ENCODE measurements at regions not wholly inside any gene's neighbourhood (a gene's known extent, or its start where the extent isn't known, plus 50 kb on each side); places are given as distances from the start of the nearest gene placed in this dataset.

DNA sequence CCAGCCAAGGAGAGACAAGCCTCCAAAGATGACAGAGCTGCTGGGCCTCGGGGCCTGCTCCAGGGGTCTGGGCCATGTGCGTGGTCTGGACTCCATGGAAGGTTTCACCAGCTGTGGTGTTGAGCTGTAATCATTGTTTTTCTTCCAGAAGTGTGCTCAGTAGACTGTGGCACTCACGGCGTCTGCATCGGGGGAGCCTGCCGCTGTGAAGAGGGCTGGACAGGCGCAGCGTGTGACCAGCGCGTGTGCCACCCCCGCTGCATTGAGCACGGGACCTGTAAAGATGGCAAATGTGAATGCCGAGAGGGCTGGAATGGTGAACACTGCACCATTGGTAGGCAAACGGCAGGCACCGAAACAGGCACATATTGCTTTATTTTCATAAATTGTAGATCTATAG, 164.8 kb upstream of the WWC1 start:
- Histone ChIP-seq H2AFZ (ENCODE audit: control insufficient read depth, low read depth, low read length) (no peak overlapping the region), H3K27me3 (replicated peaks in 1 of 2; ENCODE audit: control insufficient read depth in 2 of 2, insufficient read depth in 2 of 2, low read length in 1 of 2) (peaks cover 1 to 2% of the 10 kb centered on the region in 2 experiments), H4K20me1 (ENCODE audit: control insufficient read depth, insufficient read depth) (no peaks in the 10 kb centered on the region), H3K4me2 (ENCODE audit: control insufficient read depth, insufficient read depth) (no peak overlapping the region), H3K9me3 (replicated peaks; ENCODE audit: control insufficient read depth, insufficient read depth, low read length) (no peaks in the 10 kb centered on the region; the same call in 2 of the 3 replicates), H3K36me3 (ENCODE audit: control insufficient read depth in 2 of 2, insufficient read depth in 2 of 2, low read length in 1 of 2) (no peaks in the 10 kb centered on the region), H3K4me1 (ENCODE audit: control insufficient read depth, insufficient read depth, low read length) (peaks cover 10% of the 10 kb centered on the region), H3K79me2 (ENCODE audit: control insufficient read depth, insufficient read depth, low read length) (no peaks in the 10 kb centered on the region), H3K9ac (ENCODE audit: control insufficient read depth, insufficient read depth, low read length) (no peak overlapping the region), H3K27ac (ENCODE audit: control insufficient read depth, insufficient read depth) (no peak overlapping the region), H3K4me3 (no peak overlapping the region)
- ATAC-seq (no peak), FAIRE-seq (no peak), DNase-seq (ENCODE audit: low read depth, low spot score) (no peak)
- RAD21 ChIA-PET (ENCODE audit: unreplicated experiment): no interaction called here
- in situ Hi-C loops (cut with MboI) (no loop called here), intact Hi-C loops (cut with micrococcal nuclease; ENCODE audit: unreplicated experiment) (no loop called here)
- no TSS peak for BruUV-seq (replicated peaks)
- CTCF ChIA-PET: interaction anchor here (1.2 kb wide), 1 partner anchor 92 kb away, joined by 5 read pairs; no protein-coding TSS in a partner anchor
- TF ChIP-seq IKZF2 (IDR thresholded peaks at IDR 0.05) (no peak), DPF2 (IDR thresholded peaks at IDR 0.05) (no peak), RELB (IDR thresholded peaks at IDR 0.05; ENCODE audit: low read depth) (no peak), ELK1 (IDR thresholded peaks at IDR 0.05; ENCODE audit: low read depth, low read length) (no peak), ZNF24 (IDR thresholded peaks at IDR 0.05) (no peak), NFYB (IDR thresholded peaks at IDR 0.05; ENCODE audit: insufficient read depth, low read depth, low read length) (no peak), TCF3 (IDR thresholded peaks at IDR 0.05; ENCODE audit: borderline replicate concordance, insufficient read depth, low read depth, low read length) (no peak)
- TF ChIP-seq, protein P1, sequence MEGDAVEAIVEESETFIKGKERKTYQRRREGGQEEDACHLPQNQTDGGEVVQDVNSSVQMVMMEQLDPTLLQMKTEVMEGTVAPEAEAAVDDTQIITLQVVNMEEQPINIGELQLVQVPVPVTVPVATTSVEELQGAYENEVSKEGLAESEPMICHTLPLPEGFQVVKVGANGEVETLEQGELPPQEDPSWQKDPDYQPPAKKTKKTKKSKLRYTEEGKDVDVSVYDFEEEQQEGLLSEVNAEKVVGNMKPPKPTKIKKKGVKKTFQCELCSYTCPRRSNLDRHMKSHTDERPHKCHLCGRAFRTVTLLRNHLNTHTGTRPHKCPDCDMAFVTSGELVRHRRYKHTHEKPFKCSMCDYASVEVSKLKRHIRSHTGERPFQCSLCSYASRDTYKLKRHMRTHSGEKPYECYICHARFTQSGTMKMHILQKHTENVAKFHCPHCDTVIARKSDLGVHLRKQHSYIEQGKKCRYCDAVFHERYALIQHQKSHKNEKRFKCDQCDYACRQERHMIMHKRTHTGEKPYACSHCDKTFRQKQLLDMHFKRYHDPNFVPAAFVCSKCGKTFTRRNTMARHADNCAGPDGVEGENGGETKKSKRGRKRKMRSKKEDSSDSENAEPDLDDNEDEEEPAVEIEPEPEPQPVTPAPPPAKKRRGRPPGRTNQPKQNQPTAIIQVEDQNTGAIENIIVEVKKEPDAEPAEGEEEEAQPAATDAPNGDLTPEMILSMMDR (IDR thresholded peaks at IDR 0.05 in 2 of 3, conservative IDR thresholded peaks at IDR 0.05 in 1 of 3; ENCODE audit: control insufficient read depth in 2 of 3, extremely low read depth in 1 of 3, insufficient read depth in 1 of 3, low read depth in 3 of 3, low read length in 3 of 3): no peak
- TF ChIP-seq, protein P2, sequence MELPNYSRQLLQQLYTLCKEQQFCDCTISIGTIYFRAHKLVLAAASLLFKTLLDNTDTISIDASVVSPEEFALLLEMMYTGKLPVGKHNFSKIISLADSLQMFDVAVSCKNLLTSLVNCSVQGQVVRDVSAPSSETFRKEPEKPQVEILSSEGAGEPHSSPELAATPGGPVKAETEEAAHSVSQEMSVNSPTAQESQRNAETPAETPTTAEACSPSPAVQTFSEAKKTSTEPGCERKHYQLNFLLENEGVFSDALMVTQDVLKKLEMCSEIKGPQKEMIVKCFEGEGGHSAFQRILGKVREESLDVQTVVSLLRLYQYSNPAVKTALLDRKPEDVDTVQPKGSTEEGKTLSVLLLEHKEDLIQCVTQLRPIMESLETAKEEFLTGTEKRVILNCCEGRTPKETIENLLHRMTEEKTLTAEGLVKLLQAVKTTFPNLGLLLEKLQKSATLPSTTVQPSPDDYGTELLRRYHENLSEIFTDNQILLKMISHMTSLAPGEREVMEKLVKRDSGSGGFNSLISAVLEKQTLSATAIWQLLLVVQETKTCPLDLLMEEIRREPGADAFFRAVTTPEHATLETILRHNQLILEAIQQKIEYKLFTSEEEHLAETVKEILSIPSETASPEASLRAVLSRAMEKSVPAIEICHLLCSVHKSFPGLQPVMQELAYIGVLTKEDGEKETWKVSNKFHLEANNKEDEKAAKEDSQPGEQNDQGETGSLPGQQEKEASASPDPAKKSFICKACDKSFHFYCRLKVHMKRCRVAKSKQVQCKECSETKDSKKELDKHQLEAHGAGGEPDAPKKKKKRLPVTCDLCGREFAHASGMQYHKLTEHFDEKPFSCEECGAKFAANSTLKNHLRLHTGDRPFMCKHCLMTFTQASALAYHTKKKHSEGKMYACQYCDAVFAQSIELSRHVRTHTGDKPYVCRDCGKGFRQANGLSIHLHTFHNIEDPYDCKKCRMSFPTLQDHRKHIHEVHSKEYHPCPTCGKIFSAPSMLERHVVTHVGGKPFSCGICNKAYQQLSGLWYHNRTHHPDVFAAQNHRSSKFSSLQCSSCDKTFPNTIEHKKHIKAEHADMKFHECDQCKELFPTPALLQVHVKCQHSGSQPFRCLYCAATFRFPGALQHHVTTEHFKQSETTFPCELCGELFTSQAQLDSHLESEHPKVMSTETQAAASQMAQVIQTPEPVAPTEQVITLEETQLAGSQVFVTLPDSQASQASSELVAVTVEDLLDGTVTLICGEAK (IDR thresholded peaks at IDR 0.05; ENCODE audit: borderline replicate concordance): no peak
- TF ChIP-seq, protein P3, sequence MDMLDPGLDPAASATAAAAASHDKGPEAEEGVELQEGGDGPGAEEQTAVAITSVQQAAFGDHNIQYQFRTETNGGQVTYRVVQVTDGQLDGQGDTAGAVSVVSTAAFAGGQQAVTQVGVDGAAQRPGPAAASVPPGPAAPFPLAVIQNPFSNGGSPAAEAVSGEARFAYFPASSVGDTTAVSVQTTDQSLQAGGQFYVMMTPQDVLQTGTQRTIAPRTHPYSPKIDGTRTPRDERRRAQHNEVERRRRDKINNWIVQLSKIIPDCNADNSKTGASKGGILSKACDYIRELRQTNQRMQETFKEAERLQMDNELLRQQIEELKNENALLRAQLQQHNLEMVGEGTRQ (IDR thresholded peaks at IDR 0.05; ENCODE audit: borderline replicate concordance, low read depth, low read length): no peak
- TF ChIP-seq, protein P4, sequence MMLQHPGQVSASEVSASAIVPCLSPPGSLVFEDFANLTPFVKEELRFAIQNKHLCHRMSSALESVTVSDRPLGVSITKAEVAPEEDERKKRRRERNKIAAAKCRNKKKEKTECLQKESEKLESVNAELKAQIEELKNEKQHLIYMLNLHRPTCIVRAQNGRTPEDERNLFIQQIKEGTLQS (IDR thresholded peaks at IDR 0.05; ENCODE audit: borderline replicate concordance, extremely low read depth, low read depth, low read length): no peak
- TF ChIP-seq, protein P5, sequence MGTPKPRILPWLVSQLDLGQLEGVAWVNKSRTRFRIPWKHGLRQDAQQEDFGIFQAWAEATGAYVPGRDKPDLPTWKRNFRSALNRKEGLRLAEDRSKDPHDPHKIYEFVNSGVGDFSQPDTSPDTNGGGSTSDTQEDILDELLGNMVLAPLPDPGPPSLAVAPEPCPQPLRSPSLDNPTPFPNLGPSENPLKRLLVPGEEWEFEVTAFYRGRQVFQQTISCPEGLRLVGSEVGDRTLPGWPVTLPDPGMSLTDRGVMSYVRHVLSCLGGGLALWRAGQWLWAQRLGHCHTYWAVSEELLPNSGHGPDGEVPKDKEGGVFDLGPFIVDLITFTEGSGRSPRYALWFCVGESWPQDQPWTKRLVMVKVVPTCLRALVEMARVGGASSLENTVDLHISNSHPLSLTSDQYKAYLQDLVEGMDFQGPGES (IDR thresholded peaks at IDR 0.05): no peak
- POLR2A ChIA-PET: no interaction called here
- 80% methylated on average over 15 of the region's 15 CpGs for WGBS (ENCODE audit: insufficient coverage, insufficient replicate concordance, low lambda C conversion rate, missing lambda C conversion rate)
- SMC1A ChIA-PET (ENCODE audit: uncharacterized antibody, unreplicated experiment): no interaction called here

Data from GM12878 (cell line).